ENCODE measurements at regions not wholly inside any gene's neighbourhood (a gene's known extent, or its start where the extent isn't known, plus 50 kb on each side); places are given as distances from the start of the nearest gene placed in this dataset.

DNA sequence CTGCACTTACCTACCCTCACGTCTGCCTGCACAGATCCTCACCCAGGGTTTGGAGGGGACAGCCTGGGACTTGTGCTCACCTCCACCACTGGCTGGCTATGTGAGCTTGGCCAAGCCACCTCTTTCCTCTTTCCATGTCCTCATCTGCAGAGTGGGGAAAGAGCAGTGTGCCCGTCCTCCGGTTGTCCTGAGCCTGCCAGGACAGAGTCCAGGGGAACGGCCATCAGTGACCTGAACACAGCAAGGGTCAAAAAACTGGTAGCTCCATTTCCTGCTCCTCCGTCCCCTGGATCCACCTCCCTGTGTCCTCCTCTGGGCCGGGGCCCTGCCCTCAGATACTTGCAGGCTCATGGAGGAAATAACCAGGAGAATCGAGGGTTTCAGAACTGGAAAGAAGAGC, 187.7 kb downstream of the OLFM1 start:
- TF ChIP-seq POLR2A (IDR thresholded peaks at IDR 0.05), result no peak
- TF ChIP-seq, protein P1, sequence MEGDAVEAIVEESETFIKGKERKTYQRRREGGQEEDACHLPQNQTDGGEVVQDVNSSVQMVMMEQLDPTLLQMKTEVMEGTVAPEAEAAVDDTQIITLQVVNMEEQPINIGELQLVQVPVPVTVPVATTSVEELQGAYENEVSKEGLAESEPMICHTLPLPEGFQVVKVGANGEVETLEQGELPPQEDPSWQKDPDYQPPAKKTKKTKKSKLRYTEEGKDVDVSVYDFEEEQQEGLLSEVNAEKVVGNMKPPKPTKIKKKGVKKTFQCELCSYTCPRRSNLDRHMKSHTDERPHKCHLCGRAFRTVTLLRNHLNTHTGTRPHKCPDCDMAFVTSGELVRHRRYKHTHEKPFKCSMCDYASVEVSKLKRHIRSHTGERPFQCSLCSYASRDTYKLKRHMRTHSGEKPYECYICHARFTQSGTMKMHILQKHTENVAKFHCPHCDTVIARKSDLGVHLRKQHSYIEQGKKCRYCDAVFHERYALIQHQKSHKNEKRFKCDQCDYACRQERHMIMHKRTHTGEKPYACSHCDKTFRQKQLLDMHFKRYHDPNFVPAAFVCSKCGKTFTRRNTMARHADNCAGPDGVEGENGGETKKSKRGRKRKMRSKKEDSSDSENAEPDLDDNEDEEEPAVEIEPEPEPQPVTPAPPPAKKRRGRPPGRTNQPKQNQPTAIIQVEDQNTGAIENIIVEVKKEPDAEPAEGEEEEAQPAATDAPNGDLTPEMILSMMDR (IDR thresholded peaks at IDR 0.05), result no peak
